Endothelial cell of umbilical vein (primary cell): ENCODE measurements at regions not wholly inside any gene's neighbourhood (a gene's known extent, or its start where the extent isn't known, plus 50 kb on each side); places are given as distances from the start of the nearest gene placed in this dataset.

Source experiments
- BruUV-seq: library from RNA; stranded (reverse); fragments of 400-500 nt; replicated peaks from 2 replicates; lab custom pipeline; 2021; lab: Mats Ljungman, UMichigan
- CTCF ChIA-PET: fragments of 300-600, 350-600 bp; sonication (Branson Sonifier 250); formaldehyde crosslinking; loops from one replicate; lab custom pipeline; 2021; ENCODE audit warnings: antibody characterized with exemption, inconsistent platforms; lab: Charles Lee
- POLR2A ChIA-PET: fragments of 300-600, 350-600 bp; sonication (Branson Sonifier 250); formaldehyde crosslinking; loops from one replicate; lab custom pipeline; 2021; ENCODE audit warnings: antibody characterized with exemption, inconsistent platforms; lab: Charles Lee
- DNase-seq: peaks from one replicate; pipeline ENCODE4 v3.0.0-alpha.2; 2011; ENCODE audit warnings: low read depth, low spot score
- FAIRE-seq: peaks from 2 replicates; lab custom pipeline; 2011; peaks lifted over from hg19 to GRCh38; lab: Jason Lieb, UNC
- H2AFZ ChIP-seq: 2 replicates; pipeline ENCODE4 v1.6.0; 2012; ENCODE audit warnings: low read depth, low read length, control low read depth, inconsistent platforms
- H3K27ac ChIP-seq: 2 replicates; pipeline ENCODE4 v1.5.1; 2011; ENCODE audit warnings: low read depth, mild to moderate bottlenecking, control low read depth, low read length, moderate library complexity; ENCODE audit not compliant: insufficient read depth
- H3K27me3 ChIP-seq, 2 experiments: 2 replicates each; pipeline versions ENCODE4 v1.6.0 to v1.6.1; 2011; ENCODE audit warnings: low read length in 2 of 2, mixed read lengths in 1 of 2; ENCODE audit not compliant: control insufficient read depth in 2 of 2, insufficient read depth in 2 of 2
- H3K36me3 ChIP-seq, 2 experiments: 2 replicates in 1 of 2; 3 replicates in 1 of 2; pipeline ENCODE4 v1.5.1; 2011; ENCODE audit warnings: low read length in 2 of 2, mild to moderate bottlenecking in 1 of 2, moderate library complexity in 1 of 2; ENCODE audit not compliant: control insufficient read depth in 2 of 2, insufficient read depth in 2 of 2; ENCODE audit errors: extremely low read depth in 1 of 2
- H3K4me1 ChIP-seq: 3 replicates; pipeline ENCODE4 v1.5.1; 2011; ENCODE audit warnings: mild to moderate bottlenecking, low read length; ENCODE audit not compliant: control insufficient read depth, insufficient read depth; ENCODE audit errors: extremely low read depth
- H3K4me2 ChIP-seq: 2 replicates; pipeline ENCODE4 v1.6.1; 2011; ENCODE audit warnings: low read length, control low read depth, mixed read lengths; ENCODE audit not compliant: insufficient read depth
- H3K4me3 ChIP-seq, 3 experiments: fragments of 200-600 bp in 1 of 3; sonication (generic), shearing (Covaris generic) in 1 of 3; replicated peaks in 1 of 3; 2 replicates each; pipeline ENCODE4 v1.5.1; 2011 to 2016; ENCODE audit warnings: control low read depth in 3 of 3, low read length in 3 of 3, mild to moderate bottlenecking in 2 of 3, inconsistent platforms in 1 of 3, low read depth in 1 of 3, moderate library complexity in 1 of 3; ENCODE audit not compliant: insufficient read depth in 1 of 3
- H3K79me2 ChIP-seq: 2 replicates; pipeline ENCODE4 v1.6.0; 2012; ENCODE audit warnings: low read length, inconsistent platforms; ENCODE audit not compliant: control insufficient read depth, insufficient read depth
- H3K9ac ChIP-seq: replicated peaks from 2 replicates; pipeline ENCODE3; 2011; ENCODE audit warnings: low read length, control low read depth; ENCODE audit not compliant: insufficient read depth; ENCODE audit errors: extremely low read depth
- H3K9me1 ChIP-seq: replicated peaks from 3 replicates; pipeline ENCODE4 v1.6.0; 2011; ENCODE audit warnings: mild to moderate bottlenecking, low read length; ENCODE audit not compliant: control insufficient read depth, insufficient read depth; ENCODE audit errors: extremely low read depth
- H3K9me3 ChIP-seq: replicated peaks from 2 replicates; pipeline ENCODE4 v1.5.1; 2012; ENCODE audit warnings: low read length, inconsistent platforms; ENCODE audit not compliant: control insufficient read depth, insufficient read depth
- H4K20me1 ChIP-seq: replicated peaks from 2 replicates; pipeline ENCODE3; 2011; ENCODE audit warnings: mild to moderate bottlenecking, low read length; ENCODE audit not compliant: control insufficient read depth, insufficient read depth; ENCODE audit errors: extremely low read depth
- CTCF ChIP-seq, 2 donors: IDR thresholded peaks; 1 replicate in 1 of 2; 2 replicates in 1 of 2; pipeline ENCODE4 v1.5.1; 2011; ENCODE audit warnings: low read length in 2 of 2, mild to moderate bottlenecking in 2 of 2, moderate library complexity in 2 of 2, control low read depth in 1 of 2, inconsistent platforms in 1 of 2, low read depth in 1 of 2; ENCODE audit not compliant: insufficient read depth in 1 of 2; ENCODE audit errors: extremely low read depth in 1 of 2
- EZH2 ChIP-seq: IDR thresholded peaks from 2 replicates; pipeline ENCODE4 v1.6.1; 2012; ENCODE audit warnings: borderline replicate concordance, low read depth, mild to moderate bottlenecking, moderate library complexity, low read length, inconsistent platforms; ENCODE audit not compliant: severe bottlenecking
- GATA2 ChIP-seq: IDR thresholded peaks from 2 replicates; pipeline ENCODE4 v1.7.0; 2011; ENCODE audit warnings: low read depth, mild to moderate bottlenecking, moderate library complexity, mixed read lengths, low read length; ENCODE audit not compliant: insufficient read length, insufficient read depth
- JUN ChIP-seq: IDR thresholded peaks from 2 replicates; pipeline ENCODE4 v1.6.1; 2011; ENCODE audit warnings: borderline replicate concordance, low read depth; ENCODE audit not compliant: insufficient read length, insufficient read depth
- MAX ChIP-seq: IDR thresholded peaks from 2 replicates; pipeline ENCODE4 v1.6.1; 2011; ENCODE audit not compliant: insufficient read depth, insufficient read length
- MYC ChIP-seq: IDR thresholded peaks from one replicate; pipeline ENCODE4 v1.6.1; 2011; ENCODE audit warnings: mild to moderate bottlenecking, low read depth, low read length
- dilution Hi-C: fragments of 300-500 bp; cut with MboI; formaldehyde crosslinking; loops from one replicate; pipeline ENCODE4 v1.15.0; 2019; ENCODE audit warnings: low sequenced_read_pairs; ENCODE audit not compliant: extremely low pct_ligation_motif_present
- intact Hi-C: fragments of 100-400 bp; cut with micrococcal nuclease; formaldehyde crosslinking; loops from one replicate; pipeline ENCODE4 v1.10.0; 2022

- no peaks in the 10 kb centered on the region for H3K9me1 ChIP-seq
- no peaks in the 10 kb centered on the region for H3K36me3 ChIP-seq
- H2AFZ ChIP-seq = no peak overlapping the region
- no peak overlapping the region for H3K9ac ChIP-seq
- H3K4me2 ChIP-seq = no peak overlapping the region
- peaks cover 0 to 4% of the 10 kb centered on the region in 2 experiments for H3K27me3 ChIP-seq
- dilution Hi-C loops (no loop called here), intact Hi-C loops (no loop called here)
- CTCF ChIA-PET = no interaction called here
- no peak overlapping the region for H3K27ac ChIP-seq
- no TSS peak for BruUV-seq
- POLR2A ChIA-PET = no interaction called here
- DNase-seq (no peak), FAIRE-seq (no peak)
- no peaks in the 10 kb centered on the region for H3K4me1 ChIP-seq
- H3K4me3 ChIP-seq = no peak overlapping the region
- no peaks in the 10 kb centered on the region for H3K9me3 ChIP-seq
- no peaks in the 10 kb centered on the region for H4K20me1 ChIP-seq
- H3K79me2 ChIP-seq = no peaks in the 10 kb centered on the region
- no peak for TF ChIP-seq JUN
- TF ChIP-seq EZH2 = no peak
- no peak for TF ChIP-seq GATA2
- TF ChIP-seq CTCF (IDR thresholded peaks at IDR 0.05; ENCODE audit: extremely low read depth in 1 of 2, insufficient read depth in 1 of 2, low read depth in 1 of 2, low read length in 2 of 2) = no peak
- no peak for TF ChIP-seq MAX
- TF ChIP-seq MYC = no peak
Observed at GRCh38 chr5:133665571-133665970, 53.2 kb upstream of the FSTL4 start.
